ENCODE measurements at regions not wholly inside any gene's neighbourhood (a gene's known extent, or its start where the extent isn't known, plus 50 kb on each side); places are given as distances from the start of the nearest gene placed in this dataset.
A peak's percentile ranks its signal among the peaks of the same experiment; 100 is the strongest.

DNA sequence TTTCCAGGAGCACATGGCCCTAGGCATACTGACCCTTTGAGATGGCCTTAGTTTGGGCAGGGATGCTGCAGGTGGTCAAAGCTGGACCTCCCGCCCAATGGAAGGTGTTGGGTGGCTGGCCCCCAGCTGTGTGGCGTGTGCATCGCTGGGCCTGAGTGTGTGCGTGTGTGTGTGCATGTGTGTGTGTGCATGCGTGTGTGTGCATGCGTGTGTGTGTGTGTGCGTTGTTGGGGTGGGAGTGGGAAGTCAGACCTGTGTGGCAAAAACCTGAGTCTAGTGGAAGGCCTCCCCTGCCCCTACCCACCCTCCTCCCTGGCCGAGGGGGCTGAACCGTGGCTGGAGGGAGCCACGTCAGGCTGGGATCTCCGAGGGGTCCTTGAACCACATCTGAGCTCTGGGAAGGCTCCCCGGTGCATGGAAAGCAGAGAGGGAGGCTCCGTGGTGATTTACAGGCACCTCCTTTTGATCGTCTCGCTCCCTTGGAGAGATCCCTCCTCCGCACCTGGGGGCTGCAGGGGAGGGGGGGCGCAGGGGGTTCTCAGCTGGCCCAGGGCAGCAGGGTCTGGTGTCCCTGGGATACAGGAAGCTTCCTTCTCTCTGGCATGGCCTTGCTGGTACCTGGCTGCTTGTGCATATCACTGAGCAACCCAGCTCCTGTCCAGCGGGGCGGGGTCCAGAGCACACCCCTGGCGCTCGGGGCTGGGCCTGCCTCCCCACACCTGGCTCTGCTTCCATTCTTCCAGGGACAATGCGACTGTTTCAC is 124.7 kb upstream of the WNT4 start:
- DNase-seq, result no peak

GRCh38 chr1:22268327-22268726 is 125.4 kb upstream of the WNT4 start:
- DNase-seq, result no peak

GRCh38 chr1:22271847-22272801 is 129.2 kb upstream of the WNT4 start:
- DNase-seq, result no peak

DNA sequence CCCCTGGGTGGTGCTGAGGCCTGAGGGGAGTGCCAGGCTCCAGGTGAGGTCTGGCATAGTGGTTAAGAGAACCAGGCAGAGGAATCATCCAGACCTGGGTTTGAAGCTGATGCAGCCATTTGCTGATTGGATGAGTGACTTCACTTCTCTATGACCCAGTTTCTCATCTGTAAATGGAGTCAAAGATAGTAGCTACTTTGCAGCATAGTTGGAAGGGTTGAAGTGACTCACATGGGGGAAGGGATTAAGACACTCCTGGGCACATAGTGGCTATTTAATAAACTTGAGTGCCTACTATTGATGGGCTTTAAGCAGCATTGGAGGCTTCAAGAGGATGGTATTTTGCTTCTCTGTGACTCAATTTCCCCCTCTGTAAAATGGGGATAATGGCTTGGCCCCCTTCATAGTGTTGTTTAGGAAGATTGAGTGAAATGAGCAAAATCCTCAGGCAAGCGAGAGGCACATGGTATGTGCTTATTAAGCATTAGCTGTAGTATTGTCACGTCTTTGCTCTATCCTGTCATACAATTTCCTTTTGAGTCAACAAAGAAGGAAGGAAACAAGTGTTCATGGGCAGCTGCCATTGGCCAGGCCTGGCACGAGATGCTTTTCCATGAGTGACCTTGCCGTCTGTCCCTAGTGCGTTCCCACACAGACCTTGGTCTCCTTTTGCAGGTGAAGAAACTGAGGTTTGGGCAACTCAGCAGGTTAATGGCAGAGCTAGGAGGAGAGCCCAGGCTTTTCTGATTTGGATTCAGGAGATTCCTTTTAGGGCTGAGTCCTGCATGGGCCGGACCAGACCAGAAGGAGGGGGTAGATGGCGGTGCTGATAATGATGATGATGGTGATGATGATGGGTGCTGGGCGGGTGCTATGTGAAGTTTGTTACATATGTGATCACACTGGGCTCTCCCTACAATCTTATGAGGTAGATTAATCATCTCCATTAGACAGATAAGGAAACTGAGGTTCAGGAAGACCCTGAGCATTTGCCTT is 131.1 kb upstream of the WNT4 start:
- DNase-seq, result no peak

GRCh38 chr1:22275167-22275566 is 132.3 kb upstream of the WNT4 start:
- DNase-seq, result no peak

- peak; percentile 47 for DNase-seq
Observed at GRCh38 chr1:22275626-22276395, 132.9 kb upstream of the WNT4 start.

GRCh38 chr1:22276396-22276748 is 133.5 kb upstream of the WNT4 start:
- no peak for DNase-seq

DNA sequence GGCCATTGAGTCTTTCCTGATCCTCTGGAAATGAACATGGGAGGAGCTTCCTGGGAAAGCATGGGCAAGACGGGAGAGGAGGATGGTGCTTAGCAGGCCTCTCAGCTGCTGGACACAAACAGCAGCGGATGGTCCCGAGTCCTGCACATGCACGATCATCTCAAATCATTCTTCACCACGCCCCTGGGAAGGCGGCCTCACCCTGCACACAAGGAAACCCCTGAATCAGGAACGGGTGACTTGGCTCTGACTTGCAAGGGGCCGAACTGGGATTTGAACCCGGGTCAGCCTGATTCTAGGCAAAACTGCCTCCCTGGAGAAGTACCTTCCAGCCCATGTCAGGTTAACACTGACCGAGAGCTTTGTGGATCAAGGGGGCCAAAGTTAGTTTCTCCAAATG is 134.8 kb upstream of the WNT4 start:
- no peak for DNase-seq

- DNase-seq, result no peak
Observed at GRCh38 chr1:22279735-22280134, 136.8 kb upstream of the WNT4 start.

DNA sequence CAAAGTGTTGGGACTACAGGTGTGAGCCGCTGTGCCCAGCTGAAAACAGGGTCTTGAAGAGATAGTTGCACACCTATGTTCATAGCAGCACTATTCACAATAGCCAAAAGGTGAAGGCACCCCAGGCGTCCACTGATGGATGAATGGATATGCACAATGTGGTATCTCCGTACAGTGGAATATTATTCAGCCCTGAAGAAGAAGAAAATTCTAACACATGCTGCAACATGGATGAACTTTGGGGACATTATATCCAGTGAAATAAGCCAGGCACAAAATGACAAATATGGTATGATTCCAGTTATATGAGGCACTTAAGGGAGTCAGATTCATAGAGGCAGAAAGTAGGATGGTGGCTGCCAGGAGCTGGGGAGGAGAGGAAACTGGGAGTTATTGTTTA is 137.6 kb upstream of the WNT4 start:
- DNase-seq, result no peak

GRCh38 chr1:22281521-22282363 is 138.8 kb upstream of the WNT4 start:
- DNase-seq, result no peak

GRCh38 chr1:22282364-22282995 is 139.6 kb upstream of the WNT4 start:
- DNase-seq, result no peak

GRCh38 chr1:22283596-22283995 is 140.7 kb upstream of the WNT4 start:
- DNase-seq, result no peak

- no peak for DNase-seq
Observed at GRCh38 chr1:22284236-22284635, 141.3 kb upstream of the WNT4 start.

- DNase-seq, result no peak
Observed at GRCh38 chr1:22284906-22285548, 142.1 kb upstream of the WNT4 start.

- no peak for DNase-seq
Observed at GRCh38 chr1:22285549-22286396, 142.9 kb upstream of the WNT4 start.

DNA sequence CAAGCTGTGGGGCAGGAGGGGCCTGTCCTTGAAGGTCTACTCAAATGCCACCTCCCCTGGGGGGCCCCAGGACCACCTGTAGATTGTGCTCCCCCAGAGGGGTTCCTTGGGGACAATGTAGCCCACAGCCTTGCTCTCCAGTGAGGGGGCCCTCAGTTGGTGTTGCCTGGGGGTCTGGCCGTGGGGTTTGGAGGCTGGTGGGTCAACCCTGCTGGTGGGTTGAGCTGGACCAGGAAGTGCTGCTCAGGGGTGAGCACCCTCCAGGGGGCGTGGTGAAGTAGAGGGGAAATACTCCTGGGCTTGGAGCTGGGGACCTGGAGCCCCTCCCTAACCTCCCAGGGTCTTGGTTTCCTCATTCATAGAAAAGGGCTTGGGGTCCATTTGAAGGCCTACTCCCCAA is 143.6 kb upstream of the WNT4 start:
- DNase-seq, result no peak

DNA sequence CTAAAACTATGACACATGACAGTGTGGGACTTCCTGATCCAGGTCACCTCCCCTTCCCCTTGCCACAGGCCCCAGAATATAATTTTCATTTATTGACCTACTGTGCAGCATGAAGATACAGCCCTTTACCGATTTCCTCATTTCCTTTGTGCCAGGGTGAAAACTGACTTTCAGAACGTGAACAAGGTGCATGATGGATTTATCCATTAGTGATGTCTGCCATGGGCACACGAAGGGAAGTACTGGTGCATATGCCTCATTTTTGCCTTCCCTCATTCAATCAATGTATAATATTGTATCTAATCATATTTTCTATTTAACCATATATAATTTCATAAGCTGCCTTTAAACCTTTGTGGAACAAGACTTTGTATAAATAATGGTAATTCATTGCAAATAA is 144.4 kb upstream of the WNT4 start:
- DNase-seq, result no peak

DNA sequence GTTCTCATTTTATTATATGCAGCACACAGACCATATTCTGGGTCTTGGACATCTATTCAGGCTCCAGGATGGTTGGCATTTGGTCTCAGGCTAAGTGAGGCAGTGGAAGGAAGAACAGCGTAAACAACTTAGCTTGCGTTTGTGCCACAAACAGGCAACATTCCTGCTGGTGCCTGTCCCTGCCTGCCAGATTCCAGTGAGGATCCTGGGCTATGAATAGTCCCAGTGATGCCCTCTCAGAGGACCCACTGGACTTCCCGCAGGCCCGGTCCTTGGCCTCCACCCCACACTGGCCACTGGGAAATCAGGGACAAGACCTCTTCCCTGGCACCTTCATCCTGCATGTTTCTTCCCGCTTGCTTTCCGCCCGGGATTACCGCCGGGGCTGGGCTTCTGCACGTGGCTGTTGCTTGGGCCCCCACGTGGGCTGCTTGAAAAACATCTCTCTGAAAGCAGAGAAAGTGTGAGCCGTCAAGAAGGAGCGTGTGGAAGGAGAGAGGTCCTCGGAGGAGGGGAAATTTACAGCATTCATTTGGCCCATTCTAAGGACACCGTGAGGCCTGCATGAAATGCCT is 145.1 kb upstream of the WNT4 start:
- no peak for DNase-seq

Measured in NCI-H146 (cell line).